HG03045 (cell line): ENCODE measurements at regions not wholly inside any gene's neighbourhood (a gene's known extent, or its start where the extent isn't known, plus 50 kb on each side); places are given as distances from the start of the nearest gene placed in this dataset.
"Not testable (repeated sequence)": the region's sequence is repeated elsewhere in the genome, so short reads cannot be mapped to it uniquely, and the experiment has no call there.

Source experiments
- ATAC-seq: cut with Tn5 transposase; IDR thresholded peaks from one replicate; pipeline ENCODE4 v1.9.1; 2021; ENCODE audit warnings: mild to moderate bottlenecking, moderate library complexity; ENCODE audit not compliant: unreplicated experiment

- no peak for ATAC-seq
These were observed 164.2 kb upstream of the PTBP2 start for GRCh38 chr1:96557336-96557735.

GRCh38 chr1:96558635-96559034, 162.9 kb upstream of the PTBP2 start:
- no peak for ATAC-seq

GRCh38 chr1:96559181-96559580, 162.4 kb upstream of the PTBP2 start:
- no peak for ATAC-seq

- no peak for ATAC-seq
These were observed 161.6 kb upstream of the PTBP2 start for GRCh38 chr1:96559707-96560596.

- no peak for ATAC-seq
These were observed 159.5 kb upstream of the PTBP2 start for GRCh38 chr1:96562094-96562493.

- not testable (repeated sequence) for ATAC-seq
These were observed 157.2 kb upstream of the PTBP2 start for GRCh38 chr1:96564401-96564800.

- ATAC-seq = no peak
These were observed 156.0 kb upstream of the PTBP2 start for GRCh38 chr1:96565546-96565945.

- no peak for ATAC-seq
These were observed 152.9 kb upstream of the PTBP2 start for GRCh38 chr1:96568639-96569038.

GRCh38 chr1:96569288-96569687, 152.3 kb upstream of the PTBP2 start:
- no peak for ATAC-seq

- ATAC-seq = no peak
These were observed 141.9 kb upstream of the PTBP2 start for GRCh38 chr1:96579636-96580035.

- ATAC-seq = no peak
These were observed 140.7 kb upstream of the PTBP2 start for GRCh38 chr1:96580920-96581319.

GRCh38 chr1:96581772-96582171, 139.8 kb upstream of the PTBP2 start:
- no peak for ATAC-seq

- no peak for ATAC-seq
These were observed 137.7 kb upstream of the PTBP2 start for GRCh38 chr1:96583903-96584302.

- ATAC-seq = no peak
These were observed 134.4 kb upstream of the PTBP2 start for GRCh38 chr1:96587222-96587621.

GRCh38 chr1:96588416-96588995, 133.1 kb upstream of the PTBP2 start:
- no peak for ATAC-seq

GRCh38 chr1:96595530-96595929, 126.1 kb upstream of the PTBP2 start:
- not testable (repeated sequence) for ATAC-seq

- ATAC-seq = peak; percentile 53
These were observed 125.2 kb upstream of the PTBP2 start for GRCh38 chr1:96596226-96596922.

GRCh38 chr1:96597218-96597617, 124.4 kb upstream of the PTBP2 start:
- no peak for ATAC-seq

- ATAC-seq = no peak
These were observed 123.0 kb upstream of the PTBP2 start for GRCh38 chr1:96598416-96599168.

- not testable (repeated sequence) for ATAC-seq
These were observed 117.0 kb upstream of the PTBP2 start for GRCh38 chr1:96604620-96605019.

- not testable (repeated sequence) for ATAC-seq
These were observed 104.2 kb upstream of the PTBP2 start for GRCh38 chr1:96617375-96617774.
